Peyer's patch (tissue), 4 donors: ENCODE measurements at regions not wholly inside any gene's neighbourhood (a gene's known extent, or its start where the extent isn't known, plus 50 kb on each side); places are given as distances from the start of the nearest gene placed in this dataset.

Source experiments
- POLR2A ChIP-seq, 2 donors: fragments of 450-650 bp; IDR thresholded peaks; one replicate each; pipeline ENCODE4 v1.5.1; 2017; ENCODE audit warnings: antibody characterized with exemption in 2 of 2, mild to moderate bottlenecking in 2 of 2, moderate library complexity in 2 of 2
- TF ChIP-seq, protein P1 (sequence below), 6 experiments: fragments of 450-650 bp in 4 of 6; fragments of 200-600 bp in 2 of 6; sonication (generic) in 1 of 6; IDR thresholded peaks; one replicate each; pipeline ENCODE4 v1.5.1; 2017 to 2019; ENCODE audit warnings: antibody characterized with exemption in 6 of 6, mild to moderate bottlenecking in 3 of 6, moderate library complexity in 1 of 6

DNA sequence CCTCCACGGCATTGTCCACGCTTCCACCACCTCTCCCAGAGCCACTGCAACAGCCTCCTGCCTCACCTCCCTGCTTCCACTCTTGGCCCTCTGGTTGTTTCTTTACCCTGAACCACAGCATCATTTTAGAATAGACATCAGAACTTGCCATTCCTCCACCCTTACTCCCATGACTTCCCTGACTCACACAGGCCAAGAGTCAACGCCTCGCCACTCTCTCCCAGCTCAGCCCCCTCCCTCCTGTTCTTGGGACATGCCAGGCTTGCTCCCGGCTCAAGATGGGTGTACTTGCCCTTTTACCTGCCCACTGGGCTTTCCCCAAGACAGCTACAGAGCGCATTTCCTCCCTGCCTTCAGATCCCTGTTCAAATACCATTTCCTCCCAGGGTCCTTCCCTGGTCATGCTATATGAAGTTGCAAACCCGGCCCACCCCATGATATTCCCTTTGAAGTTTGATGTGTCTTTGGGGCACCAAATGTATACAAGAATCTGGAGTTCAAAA, 429.1 kb downstream of the RPS24 start:
- TF ChIP-seq, protein P1, sequence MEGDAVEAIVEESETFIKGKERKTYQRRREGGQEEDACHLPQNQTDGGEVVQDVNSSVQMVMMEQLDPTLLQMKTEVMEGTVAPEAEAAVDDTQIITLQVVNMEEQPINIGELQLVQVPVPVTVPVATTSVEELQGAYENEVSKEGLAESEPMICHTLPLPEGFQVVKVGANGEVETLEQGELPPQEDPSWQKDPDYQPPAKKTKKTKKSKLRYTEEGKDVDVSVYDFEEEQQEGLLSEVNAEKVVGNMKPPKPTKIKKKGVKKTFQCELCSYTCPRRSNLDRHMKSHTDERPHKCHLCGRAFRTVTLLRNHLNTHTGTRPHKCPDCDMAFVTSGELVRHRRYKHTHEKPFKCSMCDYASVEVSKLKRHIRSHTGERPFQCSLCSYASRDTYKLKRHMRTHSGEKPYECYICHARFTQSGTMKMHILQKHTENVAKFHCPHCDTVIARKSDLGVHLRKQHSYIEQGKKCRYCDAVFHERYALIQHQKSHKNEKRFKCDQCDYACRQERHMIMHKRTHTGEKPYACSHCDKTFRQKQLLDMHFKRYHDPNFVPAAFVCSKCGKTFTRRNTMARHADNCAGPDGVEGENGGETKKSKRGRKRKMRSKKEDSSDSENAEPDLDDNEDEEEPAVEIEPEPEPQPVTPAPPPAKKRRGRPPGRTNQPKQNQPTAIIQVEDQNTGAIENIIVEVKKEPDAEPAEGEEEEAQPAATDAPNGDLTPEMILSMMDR (IDR thresholded peaks at IDR 0.05) = no peak
- no peak for TF ChIP-seq POLR2A (IDR thresholded peaks at IDR 0.05)
